HG03439 (cell line): ENCODE measurements at regions not wholly inside any gene's neighbourhood (a gene's known extent, or its start where the extent isn't known, plus 50 kb on each side); places are given as distances from the start of the nearest gene placed in this dataset.
"Not testable (repeated sequence)": the region's sequence is repeated elsewhere in the genome, so short reads cannot be mapped to it uniquely, and the experiment has no call there.

Experiments used
- ATAC-seq: cut with Tn5 transposase; IDR thresholded peaks from one replicate; pipeline ENCODE4 v1.9.1; 2021; ENCODE audit warnings: mild to moderate bottlenecking, moderate library complexity; ENCODE audit not compliant: unreplicated experiment

DNA sequence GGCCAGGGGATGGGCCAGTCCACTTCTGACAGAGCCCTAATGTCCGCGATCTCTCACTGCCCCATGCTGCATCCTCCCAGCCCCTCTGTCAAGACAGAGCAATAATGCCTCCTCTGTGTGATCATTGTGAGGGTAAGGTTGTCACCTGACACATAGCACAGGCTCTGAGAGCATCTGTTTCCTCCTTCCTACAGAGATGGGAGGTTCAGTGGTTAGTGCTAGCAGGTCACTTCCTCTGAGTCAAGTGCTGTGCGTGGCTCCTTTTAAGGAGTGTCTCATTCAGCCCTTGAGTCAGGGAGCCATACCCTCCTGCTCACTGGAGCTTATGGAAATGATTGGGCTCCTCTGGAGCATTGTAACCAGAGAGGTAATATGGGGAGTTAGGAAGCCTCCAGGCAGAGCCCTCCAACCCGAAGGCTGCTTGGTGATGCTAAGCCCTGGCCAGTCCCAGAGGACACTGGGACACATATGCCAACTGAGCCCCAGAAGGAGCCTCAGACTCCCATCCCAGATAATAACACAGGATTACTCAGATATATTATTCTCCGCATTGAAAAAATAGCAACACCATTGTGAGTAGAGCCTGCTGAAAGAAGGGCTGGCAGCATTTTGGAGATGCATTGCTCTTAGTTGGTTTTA, 189.0 kb downstream of the GALNT1 start:
- no peak for ATAC-seq

DNA sequence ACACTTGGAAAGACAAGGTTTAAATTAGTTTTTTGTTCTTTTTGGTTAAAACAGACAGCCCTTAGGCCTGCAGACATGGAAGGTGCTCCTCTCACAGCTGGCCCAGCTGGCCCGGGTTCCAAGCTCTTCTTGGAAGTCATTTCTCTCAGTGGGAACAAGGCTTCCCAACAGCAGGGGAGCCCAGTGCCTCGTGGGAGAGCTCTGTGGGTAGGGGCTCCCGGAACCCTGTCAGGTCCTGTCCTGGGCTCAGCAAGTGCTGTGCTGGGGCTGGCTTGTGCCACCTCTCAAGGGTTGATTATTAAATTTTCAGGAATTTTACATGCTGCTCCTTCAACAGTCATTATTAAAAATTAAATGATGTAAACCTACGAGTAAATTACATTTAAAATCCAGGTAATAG, 189.6 kb downstream of the GALNT1 start:
- ATAC-seq: no peak

DNA sequence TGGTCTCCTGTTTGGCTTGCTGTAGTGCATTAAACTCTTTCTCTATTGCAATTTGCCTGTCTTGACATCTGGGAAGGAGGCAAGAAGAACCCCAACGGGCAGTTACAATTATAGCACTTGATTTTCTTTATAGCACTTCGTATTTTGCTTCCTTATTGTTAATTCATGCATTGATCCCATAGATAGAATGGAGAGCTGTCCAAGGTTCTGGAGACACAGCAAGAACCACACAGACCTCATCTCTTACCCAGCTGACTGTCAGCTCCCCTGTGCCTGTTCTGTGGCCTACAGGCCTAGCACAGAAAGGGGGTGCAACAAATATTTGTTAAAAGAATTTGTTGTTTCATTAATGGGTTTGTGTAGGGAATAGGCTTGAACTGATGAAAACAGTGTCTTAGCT, 194.3 kb downstream of the GALNT1 start:
- no peak for ATAC-seq

DNA sequence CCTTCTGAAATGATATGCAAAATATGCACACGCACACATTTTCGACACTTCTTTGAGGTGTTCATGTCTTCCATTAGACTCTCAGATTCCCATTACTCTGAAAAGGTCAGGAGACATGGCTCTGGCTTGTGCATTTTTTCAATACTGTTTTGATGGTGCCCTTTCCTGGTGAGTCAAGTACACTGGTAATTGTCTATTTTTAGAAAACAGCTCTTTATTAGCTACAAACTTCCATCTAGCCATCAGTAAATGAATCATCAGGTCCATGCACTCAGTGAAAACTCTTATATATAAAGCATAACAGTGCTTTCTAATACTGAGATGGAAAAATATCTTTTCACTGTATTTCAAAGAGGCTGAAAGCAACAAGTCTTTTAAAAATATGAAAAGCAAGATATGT, 194.9 kb downstream of the GALNT1 start:
- no peak for ATAC-seq

DNA sequence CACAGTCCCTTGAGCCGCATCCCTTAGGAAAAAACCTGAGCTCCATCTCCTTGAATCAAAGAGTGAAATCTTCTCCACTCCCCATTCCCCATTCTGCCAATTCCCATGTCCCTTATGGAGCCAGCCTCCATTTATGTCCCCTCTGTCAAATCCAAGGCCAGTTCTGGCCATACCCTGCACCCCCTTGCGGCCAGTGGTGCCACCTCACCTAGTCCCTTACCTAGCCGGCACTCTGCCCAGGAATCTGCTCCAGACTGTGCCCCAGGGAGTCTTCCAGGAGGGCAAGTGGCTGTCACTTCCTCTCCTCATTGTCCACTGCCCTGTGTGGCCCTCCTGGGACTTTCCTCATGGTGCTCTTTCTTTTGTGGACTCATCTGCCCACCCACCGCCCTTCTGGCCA, 195.4 kb upstream of the RMP24 start:
- no peak for ATAC-seq

DNA sequence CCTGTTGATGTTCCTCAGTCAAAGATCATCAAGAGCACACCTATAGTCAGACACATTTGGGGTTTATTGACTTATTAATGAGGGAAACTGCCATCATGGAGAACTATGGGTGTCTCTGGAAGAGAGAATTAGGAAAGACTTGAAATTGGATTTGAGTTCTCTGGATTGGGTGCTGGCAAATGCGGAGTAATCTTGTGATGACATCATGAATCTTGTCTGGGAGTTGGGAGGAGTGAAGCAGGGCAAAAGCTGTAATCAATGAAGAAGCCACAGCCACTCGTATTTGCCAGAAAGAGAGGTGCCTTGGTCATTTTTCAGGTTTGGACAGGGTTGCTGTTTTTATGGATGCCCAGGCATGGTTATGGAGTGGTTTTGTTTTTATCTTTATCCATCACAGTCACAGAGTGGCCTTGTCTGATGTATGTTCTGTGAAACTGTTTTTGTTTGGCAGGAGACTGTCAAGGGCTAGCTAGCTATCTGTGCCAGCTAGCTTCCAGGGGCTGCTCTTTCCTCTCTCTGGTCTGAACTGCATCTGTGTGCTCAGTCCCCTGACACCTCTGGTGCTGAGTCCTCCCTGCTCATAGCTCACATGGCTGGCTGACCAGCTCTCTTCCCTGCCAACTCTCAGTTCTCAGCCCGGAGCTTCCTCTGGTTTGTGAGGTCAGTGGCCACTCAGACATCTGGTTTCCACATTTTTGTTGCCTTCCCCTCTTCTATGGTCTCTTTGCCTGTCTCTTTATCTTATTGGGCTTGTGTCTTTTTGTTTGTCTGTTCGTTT, 193.4 kb upstream of the RMP24 start:
- no peak for ATAC-seq

DNA sequence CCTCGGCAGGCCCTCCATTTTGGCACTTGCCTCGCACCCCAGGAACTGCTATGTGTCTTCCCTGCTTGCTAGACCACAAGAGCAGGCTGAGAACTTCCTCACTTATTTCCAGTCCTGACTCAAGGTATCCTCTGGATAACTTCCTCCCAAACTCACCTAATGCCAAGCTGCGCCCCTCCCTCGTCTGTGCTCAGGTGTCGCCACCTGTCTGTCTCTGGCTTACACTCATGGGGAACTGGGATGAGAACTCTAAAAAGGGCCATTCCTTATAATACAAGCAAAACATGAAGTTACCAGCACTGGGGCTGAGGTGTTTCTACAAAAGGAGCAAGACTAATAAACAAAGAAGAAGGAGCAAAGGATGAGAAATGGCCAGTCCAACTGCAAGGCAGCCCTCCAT, 191.5 kb upstream of the RMP24 start:
- ATAC-seq: no peak

DNA sequence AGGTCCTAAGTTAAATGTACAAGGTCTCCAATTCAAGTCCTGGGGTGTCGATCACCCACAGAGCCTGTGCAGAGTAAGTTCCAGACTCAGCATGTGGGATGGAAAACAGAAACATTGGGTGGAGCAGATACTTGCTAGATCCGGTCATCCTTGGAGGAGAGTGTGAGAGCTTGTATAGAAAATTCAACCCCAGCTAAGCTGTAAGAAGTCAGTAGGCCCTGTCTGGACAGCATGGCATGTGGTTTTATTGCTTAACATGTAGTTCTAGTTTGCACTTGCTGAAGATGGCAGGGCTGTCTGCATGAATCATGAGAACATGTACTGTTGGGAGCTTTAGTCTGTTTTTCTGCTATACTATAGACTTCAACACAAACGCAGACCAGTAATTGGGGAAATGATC, 189.6 kb upstream of the RMP24 start:
- no peak for ATAC-seq

DNA sequence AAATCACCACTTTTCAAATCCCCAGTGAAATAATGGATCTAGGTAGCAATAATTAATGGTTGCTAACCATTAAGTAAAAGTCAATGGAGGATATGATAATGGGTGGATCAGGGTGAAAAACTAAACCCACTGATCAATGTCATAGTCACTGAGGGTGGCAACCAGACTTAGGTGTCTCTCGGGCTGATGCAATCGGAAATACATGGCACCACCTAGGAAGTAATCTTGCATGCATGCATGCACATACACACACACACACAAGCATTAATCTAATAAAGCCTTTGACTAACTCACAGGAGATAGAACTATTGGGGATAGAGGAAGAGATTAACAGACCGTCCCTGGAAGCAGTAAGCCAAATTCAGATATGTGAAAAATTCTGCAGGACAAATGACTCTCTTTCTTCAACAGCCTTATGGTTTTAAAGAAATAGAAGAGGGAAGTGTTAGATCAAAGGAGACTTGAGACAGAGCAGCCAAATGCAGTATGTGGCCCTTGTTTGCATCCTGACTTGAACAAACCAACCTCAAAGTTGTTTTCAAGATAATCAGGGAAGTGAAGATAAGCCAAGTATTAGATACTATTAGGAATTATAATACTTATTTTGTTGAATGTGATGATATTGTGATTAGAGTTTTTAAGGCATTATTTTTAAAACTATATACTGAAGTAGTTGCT, 186.0 kb upstream of the RMP24 start:
- no peak for ATAC-seq

DNA sequence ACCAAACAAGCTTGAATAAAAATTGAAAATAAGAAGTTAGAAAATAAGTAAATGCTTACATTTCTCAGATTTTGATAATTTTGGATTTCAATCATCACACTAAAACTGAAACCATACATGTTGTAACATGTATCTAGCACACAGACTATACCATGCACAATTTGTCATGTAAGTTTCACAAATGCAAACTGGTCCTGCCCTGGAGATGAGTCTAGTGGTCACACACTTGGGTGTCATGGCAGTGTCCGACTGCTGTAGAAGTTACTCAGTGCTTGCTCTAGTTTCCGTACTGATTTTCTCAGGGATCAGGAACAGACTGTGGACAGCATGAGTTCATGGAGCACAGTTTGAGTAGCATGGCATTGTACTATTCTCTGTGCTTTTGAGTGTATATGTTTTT, 182.9 kb upstream of the RMP24 start:
- ATAC-seq: no peak

DNA sequence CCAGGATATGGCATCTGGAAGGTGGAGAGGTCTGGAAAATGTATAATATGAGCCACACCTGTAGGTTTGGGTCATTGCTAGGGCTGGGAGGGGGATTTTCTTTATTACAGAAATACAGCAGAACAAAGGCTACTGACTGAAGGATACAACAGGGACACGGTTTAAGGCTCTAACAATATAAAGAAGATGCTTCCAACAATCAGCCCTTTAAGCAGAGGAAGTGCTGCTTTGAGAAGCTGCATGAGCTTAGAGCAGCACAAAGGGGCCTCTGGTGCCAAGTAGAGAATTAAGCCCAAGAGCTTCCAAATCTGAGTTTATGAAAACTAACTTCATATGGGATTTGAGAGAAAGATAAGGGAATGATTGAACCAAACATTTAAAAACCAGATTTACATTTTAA, 174.5 kb upstream of the RMP24 start:
- no peak for ATAC-seq

DNA sequence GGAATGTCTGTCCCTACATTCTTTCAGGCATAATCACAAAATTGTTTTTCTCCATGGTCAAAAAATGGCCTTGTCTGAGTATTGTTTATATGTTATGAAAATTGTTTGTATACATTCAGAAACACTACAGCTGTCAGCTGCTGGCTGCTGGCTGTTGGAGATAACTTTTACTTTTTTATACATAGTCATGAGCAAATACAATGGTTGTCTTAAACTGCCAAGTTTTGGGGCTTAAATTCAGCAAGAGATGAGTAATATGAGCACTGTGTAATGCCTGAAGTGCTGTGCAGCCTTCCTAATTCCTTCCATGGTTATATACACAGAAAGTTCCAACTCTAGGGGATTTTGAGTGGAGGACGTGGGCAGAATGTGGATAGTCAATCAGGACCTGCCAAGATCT, 168.9 kb upstream of the RMP24 start:
- no peak for ATAC-seq

DNA sequence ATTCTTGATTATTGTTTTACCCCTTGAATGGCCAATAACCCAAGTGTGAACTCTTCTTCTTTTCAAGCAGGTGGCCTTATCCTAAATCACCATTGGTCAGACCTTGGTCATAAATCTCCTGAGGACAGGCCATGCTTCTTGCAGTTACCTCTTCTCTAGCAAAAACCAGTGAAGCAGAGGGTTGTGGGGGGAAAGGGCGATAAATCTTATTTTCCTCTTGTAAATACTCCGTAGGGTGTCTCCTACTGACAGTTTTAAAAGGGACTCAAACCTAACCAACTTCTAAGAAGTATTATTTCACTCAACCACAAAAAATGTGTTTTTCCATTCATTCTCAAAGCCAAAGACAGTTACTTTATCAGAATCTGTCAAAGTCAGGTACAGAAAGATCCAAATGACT, 168.1 kb upstream of the RMP24 start:
- no peak for ATAC-seq

DNA sequence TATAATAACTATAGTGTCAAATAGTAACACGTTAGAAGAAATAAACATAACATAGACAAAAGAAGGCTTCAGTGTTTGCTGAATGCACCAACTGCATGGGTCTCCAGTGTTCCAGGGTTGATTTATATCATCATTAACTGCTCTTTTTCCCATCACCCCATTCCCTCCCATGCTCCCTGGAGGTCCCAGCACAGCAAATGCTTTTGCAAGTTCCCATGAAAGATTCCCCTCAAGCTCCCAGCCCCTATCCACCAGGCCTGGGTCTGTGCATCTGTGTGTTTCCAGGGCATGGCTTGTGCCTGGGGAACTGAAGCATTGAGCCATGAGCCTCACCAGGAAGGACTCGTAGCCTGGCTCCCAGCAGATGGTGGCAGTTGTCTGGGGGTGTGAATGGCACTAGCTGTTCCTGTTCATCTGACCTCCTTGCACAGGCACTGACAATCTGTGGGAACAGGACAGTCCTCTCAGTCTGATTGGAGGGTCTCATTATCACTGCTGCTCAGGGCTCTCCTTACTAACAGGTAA, 164.6 kb upstream of the RMP24 start:
- no peak for ATAC-seq

DNA sequence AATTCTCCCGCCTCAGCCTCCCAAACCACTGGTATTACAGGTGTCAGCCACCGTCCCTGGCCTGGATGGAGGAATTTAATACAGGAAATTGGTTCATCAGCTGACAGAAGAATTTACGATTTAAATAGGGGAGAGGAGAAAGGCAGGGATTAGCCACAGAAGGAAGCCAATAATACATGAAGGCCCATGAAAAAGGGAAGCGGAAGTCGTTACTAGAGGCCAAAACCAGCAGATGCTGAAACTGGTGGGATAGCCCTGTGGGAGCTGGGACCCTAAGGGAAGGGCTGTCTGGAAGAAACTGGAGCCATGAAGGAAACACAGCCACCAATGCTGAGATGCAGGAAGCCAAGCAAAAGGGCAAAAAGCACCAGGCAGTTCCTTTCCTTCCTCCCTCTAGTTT, 163.7 kb upstream of the RMP24 start:
- ATAC-seq: no peak

DNA sequence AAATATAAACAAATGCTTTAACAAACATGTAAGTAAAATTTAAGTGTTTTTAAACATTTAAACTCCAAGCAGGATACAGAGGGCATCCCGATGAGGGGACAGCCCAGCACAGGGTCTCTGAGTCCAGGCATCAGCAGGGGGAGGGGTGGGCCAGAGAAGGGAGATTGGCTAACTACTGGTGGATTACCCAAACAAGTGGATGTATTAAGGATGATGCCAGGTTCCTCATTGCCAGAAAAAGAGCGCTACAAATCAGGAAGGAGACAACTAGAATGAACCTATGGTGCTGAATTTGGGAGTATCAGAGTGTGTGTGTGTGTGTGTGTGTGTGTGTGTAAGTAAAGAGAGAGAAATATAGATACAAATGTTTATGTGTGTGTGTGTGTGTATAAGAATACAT, 162.0 kb upstream of the RMP24 start:
- ATAC-seq: no peak

DNA sequence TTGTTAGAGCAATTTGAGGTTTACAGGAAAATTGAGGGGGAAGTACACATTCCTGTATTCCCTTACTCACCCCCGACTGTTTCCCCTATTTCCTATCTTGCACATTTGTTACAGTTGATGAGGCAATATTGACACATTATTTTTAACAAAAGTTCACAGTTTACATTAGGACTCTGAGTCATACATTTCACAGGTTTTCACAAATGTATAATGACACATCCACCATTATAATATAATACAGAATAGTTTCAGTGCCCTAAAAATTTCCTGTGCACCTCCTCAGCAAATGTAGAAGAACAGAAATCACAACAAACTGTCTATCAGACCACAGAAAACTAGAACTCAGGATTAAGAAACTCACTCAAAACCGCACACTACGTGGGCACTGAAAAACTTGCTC, 160.6 kb upstream of the RMP24 start:
- no peak for ATAC-seq

DNA sequence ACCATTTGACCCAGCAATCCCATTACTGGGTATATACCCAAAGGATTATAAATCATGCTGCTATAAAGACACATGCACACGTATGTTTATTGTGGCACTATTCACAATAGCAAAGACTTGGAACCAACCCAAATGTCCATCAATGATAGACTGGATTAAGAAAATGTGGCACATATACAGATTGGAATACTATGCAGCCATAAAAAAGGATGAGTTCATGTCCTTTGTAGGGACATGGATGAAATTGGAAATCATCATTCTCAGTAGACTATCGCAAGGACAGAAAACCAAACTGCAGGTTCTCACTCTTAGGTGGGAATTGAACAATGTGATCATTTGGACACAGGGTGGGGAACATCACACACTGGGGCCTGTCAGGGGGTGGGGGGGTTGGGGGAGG, 157.5 kb upstream of the RMP24 start:
- ATAC-seq: not testable (repeated sequence)

DNA sequence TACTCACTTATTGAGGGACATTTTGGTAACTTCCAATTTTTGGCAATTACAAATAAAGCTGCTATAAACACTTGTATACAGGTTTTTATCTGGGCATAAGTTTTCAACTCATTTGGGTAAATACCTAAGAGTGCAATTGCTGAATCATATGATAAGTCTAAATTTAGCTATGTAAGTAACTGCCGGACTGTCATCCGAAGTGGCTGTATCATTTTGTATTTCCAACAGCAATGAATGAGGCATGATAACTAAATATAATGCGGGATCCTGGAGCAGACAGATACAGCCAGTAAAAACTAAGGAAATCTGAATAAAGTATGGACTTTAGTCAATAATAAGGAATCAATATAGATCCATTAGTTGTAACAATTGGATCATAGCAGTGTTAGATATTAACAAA, 156.5 kb upstream of the RMP24 start:
- no peak for ATAC-seq

DNA sequence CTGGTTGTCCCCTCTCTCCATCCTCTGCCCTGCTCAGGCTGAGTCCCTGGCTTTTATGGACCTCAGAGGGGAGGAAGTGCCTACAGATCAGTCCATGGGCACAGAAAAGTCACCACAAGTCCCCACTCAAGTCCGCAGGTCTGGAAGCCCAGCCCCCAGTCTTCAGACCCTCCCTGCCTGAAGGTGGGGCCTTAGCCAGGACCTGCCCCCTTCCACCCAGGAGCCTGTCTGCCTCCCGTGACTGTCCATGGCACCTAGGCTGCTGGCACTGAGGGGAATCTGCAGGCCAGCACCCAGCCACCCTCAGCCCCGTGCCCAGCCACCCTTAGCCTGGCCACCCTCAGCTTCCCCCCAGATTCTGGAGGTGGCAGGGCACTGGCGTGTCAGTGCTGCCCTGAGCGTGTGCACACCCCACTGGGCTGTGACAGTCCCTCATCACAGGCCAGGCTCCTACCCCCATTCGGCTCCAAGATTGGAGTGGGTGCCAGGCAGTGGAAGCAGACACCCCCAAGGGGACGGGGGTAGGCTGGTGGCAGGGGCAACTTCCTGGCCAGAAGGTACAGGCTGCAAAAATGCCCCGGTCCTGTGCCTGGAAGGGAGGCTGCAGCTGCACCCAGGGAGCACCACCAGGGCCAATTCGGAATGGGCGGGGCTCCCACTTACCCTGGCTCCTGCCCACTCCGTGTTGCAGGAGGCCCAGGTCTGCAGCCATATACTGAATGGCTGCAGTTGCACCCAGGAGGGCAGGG, 154.7 kb upstream of the RMP24 start:
- ATAC-seq: no peak

DNA sequence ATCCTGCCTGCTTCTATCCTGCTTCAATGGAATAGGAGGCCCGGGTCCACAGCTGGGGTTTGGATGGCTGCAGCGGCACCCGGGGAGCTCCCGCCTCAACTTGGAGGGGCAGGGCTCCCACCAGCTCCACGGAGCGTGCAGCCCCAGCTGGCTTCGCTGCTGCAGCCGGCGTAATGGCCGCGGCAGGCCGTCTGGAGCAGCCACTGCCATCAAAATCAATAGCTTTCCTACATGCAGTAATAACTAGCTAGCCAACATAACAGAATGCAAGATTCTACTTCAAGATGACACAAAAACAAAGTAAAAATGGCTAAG, 154.2 kb upstream of the RMP24 start:
- ATAC-seq: no peak

DNA sequence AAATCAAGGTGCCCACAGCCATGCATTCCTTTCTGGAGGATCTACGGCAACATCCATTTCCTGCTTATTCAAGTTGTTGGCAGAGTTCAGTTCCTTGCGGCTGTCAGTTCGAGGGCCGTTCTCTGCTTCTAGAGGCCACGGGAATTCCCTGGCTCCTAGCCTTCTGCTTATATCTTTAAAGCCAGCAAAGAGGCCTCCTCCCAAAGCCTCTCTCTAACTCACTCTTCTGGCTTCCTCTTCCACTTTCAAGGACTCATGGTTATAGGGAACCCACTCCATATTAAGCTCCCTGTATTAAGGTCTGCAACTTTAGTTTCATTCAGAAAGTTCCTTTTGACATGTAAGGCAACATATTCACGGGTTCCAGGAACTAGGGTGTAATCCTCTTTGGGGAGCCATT, 150.1 kb upstream of the RMP24 start:
- ATAC-seq: no peak
